A673 (cell line): ENCODE measurements at regions not wholly inside any gene's neighbourhood (a gene's known extent, or its start where the extent isn't known, plus 50 kb on each side); places are given as distances from the start of the nearest gene placed in this dataset.

Source experiments
- CTCF ChIP-seq: fragments of 300-800, 200-600 bp; sonication (generic); conservative IDR thresholded peaks from 2 replicates; pipeline ENCODE4 v1.5.1; 2017; ENCODE audit warnings: low read depth, mild to moderate bottlenecking, antibody characterized with exemption, low read length, moderate library complexity, mixed read lengths
- EZH2 ChIP-seq: fragments of 200-600 bp; sonication (generic); IDR thresholded peaks from 2 replicates; pipeline ENCODE4 v1.6.1; 2017; ENCODE audit warnings: borderline replicate concordance, low read depth, mild to moderate bottlenecking, mixed read lengths, antibody characterized with exemption, low read length; ENCODE audit not compliant: poor library complexity, severe bottlenecking

- no peak for TF ChIP-seq EZH2
- no peak for TF ChIP-seq CTCF
Measured at GRCh38 chr5:121038438-121038837, 574.3 kb downstream of the PRR16 start.
